VCaP (cell line): ENCODE measurements at regions not wholly inside any gene's neighbourhood (a gene's known extent, or its start where the extent isn't known, plus 50 kb on each side); places are given as distances from the start of the nearest gene placed in this dataset.

Experiments used
- H3K27ac ChIP-seq: fragments of 450-650 bp; 2 replicates; pipeline ENCODE4 v1.5.1; 2017
- CTCF ChIP-seq: fragments of 450-650 bp; conservative IDR thresholded peaks from 2 replicates; pipeline ENCODE4 v1.5.1; 2017; ENCODE audit warnings: mild to moderate bottlenecking, moderate library complexity

DNA sequence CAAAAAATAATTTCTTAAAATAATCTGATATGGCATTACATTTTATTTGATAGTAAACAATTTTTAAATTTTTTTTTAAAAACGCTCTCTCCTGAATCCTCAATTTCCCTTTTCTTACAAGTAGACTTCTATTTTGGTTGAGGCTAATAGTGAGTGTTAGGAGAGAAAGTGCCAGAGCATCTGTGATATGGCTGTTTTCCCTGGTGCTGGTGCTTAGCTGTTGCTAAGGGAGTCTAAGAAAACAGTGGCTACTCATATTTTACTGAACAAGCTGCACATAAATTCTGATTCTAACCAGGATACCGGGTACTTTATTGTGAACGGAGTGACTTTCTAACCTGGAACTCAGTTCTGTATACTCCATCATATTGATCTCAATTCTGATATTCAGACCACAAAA lies 311.1 kb upstream of the KIAA1217 start:
- H3K27ac ChIP-seq, result no peak overlapping the region
- TF ChIP-seq CTCF, result no peak

DNA sequence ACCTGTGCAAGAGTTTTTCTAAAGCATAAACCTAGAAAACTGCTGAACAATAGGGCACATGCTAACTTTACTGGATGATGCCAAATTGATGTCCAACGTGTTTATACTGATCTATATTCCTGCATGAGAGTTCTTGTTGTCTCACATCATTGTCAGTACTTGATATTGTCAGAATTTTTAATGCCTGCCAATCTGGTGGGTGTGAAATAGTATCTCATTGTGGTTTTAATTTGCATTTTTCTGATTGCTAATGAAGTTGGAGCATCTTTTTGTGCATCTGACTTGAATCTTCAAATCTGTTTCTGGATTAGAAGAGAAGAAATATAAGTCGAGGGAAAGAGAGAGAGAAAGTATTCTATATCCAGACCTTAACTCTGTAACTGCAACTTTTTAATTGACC lies 309.8 kb upstream of the KIAA1217 start:
- no peak for TF ChIP-seq CTCF
- H3K27ac ChIP-seq, result no peak overlapping the region

GRCh38 chr10:23910291-23910690 lies 298.6 kb upstream of the KIAA1217 start:
- no peak for TF ChIP-seq CTCF
- H3K27ac ChIP-seq, result no peak overlapping the region

- TF ChIP-seq CTCF, result no peak
- no peak overlapping the region for H3K27ac ChIP-seq
Measured at GRCh38 chr10:23912884-23913404, 296.0 kb upstream of the KIAA1217 start.

DNA sequence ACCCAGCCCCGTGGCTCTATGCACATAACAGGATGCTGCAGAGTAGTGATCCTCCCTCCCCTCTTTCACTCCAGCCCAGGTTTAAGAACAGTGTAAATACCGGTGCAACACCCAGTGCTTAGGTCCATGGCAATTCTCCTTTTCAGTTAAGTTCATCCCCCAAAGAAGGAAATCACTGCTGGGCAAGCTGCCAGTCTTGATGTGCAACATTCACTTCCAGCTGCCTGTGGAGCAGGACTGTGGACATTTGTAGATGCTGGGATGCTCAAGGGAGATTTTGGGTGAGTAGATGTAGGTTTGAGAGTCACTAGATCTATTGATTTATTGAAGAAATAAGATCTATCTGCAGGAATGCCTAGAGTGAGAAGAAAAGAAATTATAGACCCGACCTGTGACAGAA lies 294.3 kb upstream of the KIAA1217 start:
- TF ChIP-seq CTCF, result no peak
- H3K27ac ChIP-seq, result no peak overlapping the region

GRCh38 chr10:23917251-23917840 lies 291.6 kb upstream of the KIAA1217 start:
- peak overlapping the region; percentile 22; the same call in 1 of the 2 replicates for H3K27ac ChIP-seq
- TF ChIP-seq CTCF, result no peak

DNA sequence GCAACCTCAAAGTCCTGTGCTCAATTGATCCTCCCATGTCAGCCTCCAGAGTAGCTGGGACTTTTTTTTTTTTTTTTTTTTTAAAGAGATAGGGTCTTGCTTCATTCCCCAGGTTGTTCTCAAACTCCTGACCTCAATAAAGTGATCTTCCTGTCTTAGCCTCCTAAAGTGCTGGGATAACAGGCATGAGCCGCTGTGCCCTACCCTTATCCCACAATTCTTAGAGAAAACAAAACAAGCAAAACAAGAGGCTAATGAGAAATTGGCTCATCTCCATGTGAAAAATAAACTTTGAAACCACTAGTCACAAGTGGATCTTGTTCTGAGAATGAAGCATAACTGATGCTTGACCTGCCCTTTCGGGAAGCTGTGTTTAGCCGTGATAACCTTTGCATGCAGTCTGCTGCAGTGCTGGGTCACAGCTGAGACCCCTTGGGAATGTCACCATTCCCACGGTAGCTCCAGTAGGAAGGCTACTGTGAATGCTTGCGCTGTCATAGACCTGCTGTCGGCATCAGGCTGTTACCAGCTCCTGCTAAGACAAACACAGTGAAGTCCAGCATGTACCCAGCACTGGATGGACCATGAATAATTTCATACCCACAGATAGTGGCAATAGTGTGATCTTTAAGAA lies 290.7 kb upstream of the KIAA1217 start:
- TF ChIP-seq CTCF, result no peak
- H3K27ac ChIP-seq, result peak overlapping the region; percentile 22; the same call in 1 of the 2 replicates
